ENCODE measurements at regions not wholly inside any gene's neighbourhood (a gene's known extent, or its start where the extent isn't known, plus 50 kb on each side); places are given as distances from the start of the nearest gene placed in this dataset.
A peak's percentile ranks its signal among the peaks of the same experiment; 100 is the strongest.
"Not testable (repeated sequence)": the region's sequence is repeated elsewhere in the genome, so short reads cannot be mapped to it uniquely, and the experiment has no call there.

GRCh38 chr16:65365732-65366715 is 244.2 kb upstream of the CDH11 start:
- DNase-seq (ENCODE audit: low spot score) = no peak

DNA sequence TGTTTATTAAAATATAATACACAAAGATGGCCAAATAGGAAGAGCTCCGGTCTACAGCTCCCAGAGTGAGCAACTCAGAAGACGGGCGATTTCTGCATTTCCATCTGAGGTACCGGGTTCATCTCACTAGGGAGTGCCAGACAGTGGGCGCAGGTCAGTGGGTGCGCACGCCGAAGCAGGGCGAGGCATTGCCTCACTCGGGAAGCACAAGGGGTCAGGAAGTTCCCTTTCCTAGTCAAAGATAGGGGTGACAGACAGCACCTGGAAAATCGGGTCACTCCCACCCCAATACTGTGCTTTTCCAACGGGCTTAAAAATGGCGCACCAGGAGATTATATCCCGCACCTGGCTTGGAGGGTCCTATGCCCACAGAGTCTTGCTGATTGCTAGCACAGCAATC is 234.9 kb upstream of the CDH11 start:
- not testable (repeated sequence) for DNase-seq (ENCODE audit: low spot score)

GRCh38 chr16:65355706-65356105 is 233.8 kb upstream of the CDH11 start:
- no peak for DNase-seq (ENCODE audit: low spot score)

DNA sequence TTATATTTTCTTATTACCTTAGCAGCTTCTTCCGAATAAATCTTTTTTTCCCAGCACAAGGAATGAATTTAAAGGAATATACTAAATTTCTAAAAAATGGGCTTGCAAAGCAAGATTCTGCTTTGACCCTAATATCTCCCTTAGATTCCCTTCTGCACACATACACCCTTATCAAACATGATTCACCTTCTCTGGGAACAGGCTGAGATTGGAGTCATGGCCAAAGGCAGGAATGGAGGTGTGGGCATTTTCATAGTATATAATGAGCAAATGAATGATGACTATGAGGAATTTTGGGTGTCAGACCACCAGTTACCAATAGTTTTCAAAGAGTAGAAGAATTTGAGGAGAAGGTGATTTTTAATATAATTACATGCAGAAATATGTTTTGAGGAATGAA is 231.3 kb upstream of the CDH11 start:
- DNase-seq (ENCODE audit: low spot score) = no peak

DNA sequence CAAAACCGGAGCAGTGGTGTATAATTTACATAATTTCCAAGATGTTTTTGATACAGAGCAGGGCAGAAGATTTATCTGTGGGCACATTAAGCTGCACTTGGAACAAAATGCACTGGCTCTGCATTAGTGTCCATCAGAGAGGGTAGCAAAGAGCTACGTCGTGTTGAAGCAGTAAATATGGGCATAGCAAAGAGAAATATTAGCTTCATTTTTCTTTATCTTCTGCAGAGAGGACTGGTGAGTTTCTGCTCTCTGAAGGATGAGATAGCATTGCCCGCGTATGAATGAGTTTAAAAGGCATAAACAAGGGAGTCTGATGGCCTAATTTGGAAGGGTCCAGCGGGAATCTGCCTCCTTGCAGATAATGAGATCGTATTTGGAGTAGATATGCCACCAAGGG is 227.8 kb upstream of the CDH11 start:
- DNase-seq (ENCODE audit: low spot score) = no peak

DNA sequence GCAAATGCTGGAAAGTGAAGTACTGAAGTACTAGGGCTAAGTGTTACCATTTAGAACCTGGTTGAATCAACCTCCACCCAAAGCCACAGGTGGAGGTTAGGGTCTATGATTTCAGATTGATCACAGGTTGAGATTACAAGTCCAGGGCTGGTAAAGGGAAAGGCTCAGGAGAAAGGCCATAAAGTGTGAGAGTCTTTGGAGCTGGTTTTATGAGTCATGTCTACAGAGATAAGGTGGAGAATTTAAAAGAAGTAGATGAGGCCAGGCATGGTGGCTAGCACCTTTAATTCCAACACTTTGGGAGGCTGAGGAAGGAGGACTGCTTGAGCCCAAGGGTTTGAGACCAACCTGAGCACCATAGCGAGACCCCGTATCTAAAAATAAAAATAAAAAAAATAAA is 221.7 kb upstream of the CDH11 start:
- no peak for DNase-seq (ENCODE audit: low spot score)

GRCh38 chr16:65342231-65342866 is 220.5 kb upstream of the CDH11 start:
- no peak for DNase-seq (ENCODE audit: low spot score)

DNA sequence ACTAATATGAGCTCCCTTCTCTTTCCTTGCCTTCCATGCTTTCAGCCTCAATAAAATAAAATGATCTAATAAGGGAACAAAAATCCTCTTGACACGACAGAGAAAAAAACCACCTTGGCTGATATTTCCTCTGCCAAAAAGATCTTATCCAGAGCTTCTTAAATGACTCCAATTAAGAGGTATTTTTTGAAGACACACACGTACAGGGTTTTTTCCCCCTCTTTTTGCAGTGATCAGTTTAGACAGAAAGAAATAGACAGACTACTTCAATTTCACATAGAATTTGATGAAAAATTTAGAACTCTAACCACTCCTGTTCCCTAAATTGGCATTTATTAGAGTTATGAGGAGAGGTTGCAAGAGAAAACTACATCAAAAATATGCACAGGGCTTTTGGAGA is 217.2 kb upstream of the CDH11 start:
- DNase-seq (ENCODE audit: low spot score) = no peak

- DNase-seq (ENCODE audit: low spot score) = no peak
Measured at GRCh38 chr16:65336160-65336559, 214.3 kb upstream of the CDH11 start.

DNA sequence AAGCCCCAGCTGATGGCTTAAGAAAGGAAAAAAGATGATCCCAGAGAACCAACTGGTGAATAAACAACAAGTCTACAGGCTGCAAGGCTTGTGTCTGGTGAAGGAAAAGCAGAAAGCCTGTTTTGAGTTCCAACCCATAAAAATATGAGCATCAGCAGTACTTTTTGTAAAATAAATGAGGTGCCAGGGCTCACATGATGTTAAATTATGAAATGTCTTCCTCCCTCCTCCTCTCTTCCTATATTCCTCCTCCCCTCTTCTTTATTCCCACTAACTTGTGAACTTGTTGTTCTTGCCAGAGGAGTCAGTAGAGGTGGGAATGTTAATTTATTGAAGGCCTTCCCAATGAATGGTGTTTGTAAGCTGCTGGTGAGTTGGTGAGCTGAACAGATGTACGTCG is 212.2 kb upstream of the CDH11 start:
- no peak for DNase-seq (ENCODE audit: low spot score)

DNA sequence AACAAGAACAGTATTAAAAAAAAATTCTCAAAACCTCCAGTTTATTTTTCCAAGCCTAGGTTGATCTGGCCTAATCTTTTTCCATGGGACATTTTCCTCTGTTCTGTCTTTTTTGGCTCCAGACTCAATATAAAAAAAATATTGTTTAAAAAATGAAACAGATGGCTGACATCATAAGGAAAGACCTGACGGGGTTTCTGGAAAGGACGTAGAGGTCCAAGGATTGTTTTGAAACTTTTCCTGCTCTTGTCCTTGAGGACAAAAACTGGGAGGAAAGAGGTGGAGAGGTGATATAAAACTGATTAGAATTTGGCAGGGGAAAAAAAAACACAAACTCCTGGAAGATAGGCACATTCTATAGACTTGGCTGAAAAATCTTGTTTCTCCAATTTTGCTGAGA is 211.4 kb upstream of the CDH11 start:
- no peak for DNase-seq (ENCODE audit: low spot score)

- DNase-seq (ENCODE audit: low spot score) = no peak
Measured at GRCh38 chr16:65327346-65327745, 205.5 kb upstream of the CDH11 start.

DNA sequence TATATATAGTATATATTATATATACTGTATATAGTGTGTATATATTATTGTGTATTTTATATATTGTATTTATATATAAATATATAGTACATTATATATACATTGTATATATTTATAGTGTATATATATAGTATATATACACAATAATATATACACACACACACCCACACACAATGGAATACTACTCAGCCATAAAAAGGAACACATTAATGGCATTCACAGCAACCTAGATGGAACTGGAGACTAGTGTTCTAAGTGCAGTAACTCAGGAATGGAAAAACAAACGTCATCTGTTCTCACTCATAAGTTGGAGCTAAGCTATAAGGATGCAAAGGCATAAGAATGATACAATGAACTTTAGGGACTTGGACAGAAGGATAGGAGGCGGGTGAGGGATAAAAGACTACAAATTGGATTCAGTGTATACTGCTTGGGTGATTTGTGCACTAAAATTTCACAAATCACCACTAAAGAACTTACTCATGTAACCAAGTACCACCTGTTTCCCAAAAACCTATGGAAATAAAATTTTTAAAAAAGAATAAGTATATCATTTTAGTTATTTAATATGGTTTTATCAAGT is 201.9 kb upstream of the CDH11 start:
- DNase-seq (ENCODE audit: low spot score) = no peak

GRCh38 chr16:65319621-65320231 is 197.9 kb upstream of the CDH11 start:
- DNase-seq (ENCODE audit: low spot score) = no peak

DNA sequence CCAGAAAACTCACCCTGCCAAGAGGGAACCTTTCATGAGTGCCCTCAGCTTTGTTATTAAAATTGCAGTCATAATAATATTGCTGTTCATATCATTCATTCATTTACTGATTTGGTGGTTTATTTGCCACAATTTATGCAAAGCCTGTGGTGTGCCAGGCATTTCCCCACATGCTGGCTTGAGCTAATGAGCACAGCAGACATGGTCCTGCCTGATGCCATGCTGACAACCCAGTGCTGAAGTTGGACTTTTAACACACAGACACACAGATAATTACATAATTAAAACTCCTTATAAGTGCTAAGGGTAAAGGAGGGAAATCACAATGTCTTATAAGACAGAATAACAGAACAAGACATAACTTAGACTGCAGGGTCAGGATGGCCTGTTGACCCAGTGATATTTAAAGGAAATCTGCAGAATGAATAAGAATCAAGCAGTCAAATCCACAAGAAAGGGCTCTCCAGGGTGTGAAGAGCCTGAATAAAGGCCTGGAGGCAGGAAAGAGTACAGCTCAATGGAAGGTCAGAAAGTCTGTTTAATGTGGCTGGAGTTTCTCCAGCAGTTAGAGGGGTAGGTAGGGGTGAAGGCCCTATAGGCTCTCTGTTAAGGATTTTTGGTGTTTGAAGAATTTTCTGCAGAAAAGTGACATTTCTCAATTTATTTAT is 196.9 kb upstream of the CDH11 start:
- DNase-seq (ENCODE audit: low spot score) = no peak

DNA sequence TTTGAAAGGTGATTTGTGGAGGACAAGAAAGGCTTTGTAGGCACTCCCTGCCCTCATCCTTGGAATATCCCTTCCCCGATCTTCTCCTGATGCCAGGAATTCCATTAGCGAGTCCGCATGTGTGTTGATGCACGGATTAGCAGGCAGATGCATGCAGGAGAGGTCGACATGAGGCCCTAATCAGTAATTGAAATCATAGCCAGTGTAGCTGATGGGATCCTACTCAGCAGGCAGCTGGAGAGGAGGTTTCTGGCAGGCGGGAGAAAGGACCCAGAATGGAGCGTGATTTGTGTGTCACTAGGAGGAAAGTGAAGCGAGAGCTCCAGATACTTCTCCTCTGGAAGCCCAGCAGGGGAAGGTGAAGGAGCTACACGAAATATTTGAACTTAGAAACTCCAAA is 196.3 kb upstream of the CDH11 start:
- DNase-seq (ENCODE audit: low spot score) = peak; percentile 9

- no peak for DNase-seq (ENCODE audit: low spot score)
Measured at GRCh38 chr16:65316808-65317207, 194.9 kb upstream of the CDH11 start.

DNA sequence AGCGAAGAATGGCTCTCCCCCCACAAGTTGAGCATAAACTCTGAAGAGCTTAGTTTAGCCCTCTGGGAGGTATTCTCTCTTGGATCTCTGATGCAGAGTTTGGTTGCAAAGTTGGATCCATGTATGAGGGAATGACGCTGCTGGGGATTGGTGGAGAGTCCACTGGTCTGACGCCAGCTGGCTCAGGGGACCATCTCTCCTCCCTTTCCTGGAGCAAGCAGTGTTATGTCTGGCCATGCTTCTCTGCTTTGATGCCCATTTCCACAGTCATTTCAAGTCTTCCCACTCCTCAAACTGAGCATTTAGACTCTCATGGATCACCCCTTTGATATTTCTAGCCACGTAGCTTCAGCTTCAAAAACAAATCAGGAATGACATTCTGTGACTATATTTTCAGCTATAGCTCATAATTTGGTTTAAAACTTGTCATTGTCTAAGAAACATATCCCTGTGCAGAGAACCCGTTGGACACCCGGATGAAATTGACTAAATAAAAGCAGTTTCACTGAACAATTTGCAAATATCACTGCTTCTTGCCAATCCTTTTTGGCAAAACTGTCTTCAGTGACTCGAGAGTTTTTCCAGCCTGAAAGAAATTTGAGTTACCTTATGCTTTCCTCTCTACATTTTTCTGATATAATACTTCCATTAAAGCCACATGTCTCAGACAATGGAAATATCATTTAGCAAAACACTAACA is 193.4 kb upstream of the CDH11 start:
- DNase-seq (ENCODE audit: low spot score) = no peak

DNA sequence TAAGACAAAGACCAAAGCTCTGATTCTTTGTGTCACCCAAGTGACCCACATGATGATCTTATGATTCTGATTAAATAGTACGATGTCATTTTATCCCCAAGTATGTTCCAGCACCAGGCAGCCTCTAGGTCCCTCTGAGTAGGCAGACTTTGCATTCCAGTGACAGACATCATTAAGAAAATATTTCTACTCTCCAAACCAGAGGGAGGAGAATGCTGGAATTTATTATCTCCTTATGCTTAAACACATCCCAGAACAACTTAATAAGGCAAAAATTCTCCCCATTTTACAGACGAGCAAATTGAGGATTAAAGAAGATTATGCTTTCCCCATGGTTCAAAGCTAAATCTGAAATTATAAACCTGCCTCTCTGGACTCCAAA is 192.8 kb upstream of the CDH11 start:
- DNase-seq (ENCODE audit: low spot score) = no peak

DNA sequence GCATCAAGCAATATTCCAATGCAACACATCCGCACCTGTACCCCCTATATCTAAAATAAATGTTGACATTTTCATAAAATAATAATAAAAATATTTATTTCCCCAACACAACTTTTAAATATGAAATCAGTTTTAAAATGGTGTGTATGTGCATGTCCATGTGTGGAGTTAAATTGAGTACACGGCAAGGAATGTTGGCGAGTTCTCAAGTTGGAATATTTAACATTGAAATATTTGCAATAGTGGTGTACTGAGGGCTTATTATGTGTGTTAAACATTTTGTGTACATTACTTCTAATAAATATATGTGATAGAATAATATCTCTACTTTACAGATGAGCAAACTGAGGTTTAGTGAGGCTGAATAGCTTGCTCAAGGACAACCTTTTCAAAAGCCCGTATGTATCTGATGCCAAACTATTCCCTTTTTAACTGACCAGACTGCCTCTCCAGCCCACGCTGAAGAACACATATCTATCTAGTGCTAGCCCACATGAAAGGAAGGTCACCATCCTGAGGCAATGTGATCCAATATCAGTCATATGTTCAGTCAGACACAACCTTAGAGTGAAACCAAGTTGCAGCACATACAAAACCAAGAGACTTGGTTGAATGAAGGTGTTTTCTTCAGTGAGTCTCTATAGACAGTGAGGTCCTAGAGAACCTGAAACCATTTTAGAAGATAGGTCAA is 192.2 kb upstream of the CDH11 start:
- no peak for DNase-seq (ENCODE audit: low spot score)

GRCh38 chr16:65312795-65313194 is 190.9 kb upstream of the CDH11 start:
- no peak for DNase-seq (ENCODE audit: low spot score)

All from Ammon's horn (tissue), 1 donor.